Stimulated activated CD4-positive, alpha-beta T cell treated with anti-CD3 and anti-CD28 coated beads, Interleukin-15, amount 100 ng/mL, for 24 hours (primary cell): ENCODE measurements at regions not wholly inside any gene's neighbourhood (a gene's known extent, or its start where the extent isn't known, plus 50 kb on each side); places are given as distances from the start of the nearest gene placed in this dataset.

Experiments
- DNase-seq: peaks from one replicate; pipeline ENCODE4 v3.0.0-alpha.2; 2020

DNA sequence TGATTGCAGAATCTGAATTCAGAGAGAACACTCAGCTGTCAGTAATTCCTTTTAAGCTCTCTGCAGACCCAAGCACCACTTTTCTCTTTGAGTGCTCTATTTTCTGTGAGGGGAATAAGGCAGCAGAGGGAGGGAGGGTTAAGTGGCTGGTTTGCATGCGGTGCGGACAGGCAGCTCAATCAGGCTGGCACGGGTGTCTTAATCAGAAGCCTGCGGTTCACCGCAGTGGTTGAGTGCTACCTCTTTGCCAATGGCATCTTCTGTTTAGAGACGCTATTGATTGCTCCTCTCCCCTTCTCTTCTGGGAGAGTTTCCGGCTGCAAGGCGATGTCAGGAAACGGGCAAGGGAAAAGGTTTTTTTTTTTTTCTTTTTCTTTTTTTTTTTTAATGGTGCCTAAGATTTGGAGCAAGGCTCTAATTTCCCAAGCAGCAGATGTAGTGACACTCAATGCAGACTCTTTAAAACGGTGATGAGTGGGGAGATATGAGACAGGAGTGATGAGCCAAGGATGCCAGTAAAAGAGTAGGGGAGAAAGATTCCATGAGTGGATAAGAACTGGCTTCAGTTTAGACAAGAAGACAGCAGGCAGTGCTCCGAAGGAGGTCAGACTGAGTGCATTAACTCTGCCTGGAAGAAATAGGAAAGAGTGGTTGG, 533.7 kb upstream of the SEL1L start:
- no peak for DNase-seq

DNA sequence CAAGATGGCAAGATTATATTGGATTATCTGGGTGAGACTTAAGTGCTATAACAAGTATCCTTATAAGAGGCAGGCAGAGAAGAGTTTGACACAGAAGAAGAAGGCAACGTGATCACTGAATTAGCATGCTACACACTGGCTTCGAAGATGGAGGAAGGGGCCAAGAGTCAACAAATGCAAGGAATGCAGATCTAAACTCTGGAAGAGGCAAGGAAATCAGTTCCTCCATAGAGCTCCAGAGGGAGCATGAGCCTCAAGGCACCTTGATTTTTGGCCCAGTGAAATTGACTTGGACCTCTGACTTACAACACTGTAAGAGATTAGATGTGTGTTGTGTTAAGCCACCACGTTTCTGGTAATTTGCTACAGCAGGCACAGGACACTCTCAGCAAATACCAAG, 536.4 kb upstream of the SEL1L start:
- no peak for DNase-seq

DNA sequence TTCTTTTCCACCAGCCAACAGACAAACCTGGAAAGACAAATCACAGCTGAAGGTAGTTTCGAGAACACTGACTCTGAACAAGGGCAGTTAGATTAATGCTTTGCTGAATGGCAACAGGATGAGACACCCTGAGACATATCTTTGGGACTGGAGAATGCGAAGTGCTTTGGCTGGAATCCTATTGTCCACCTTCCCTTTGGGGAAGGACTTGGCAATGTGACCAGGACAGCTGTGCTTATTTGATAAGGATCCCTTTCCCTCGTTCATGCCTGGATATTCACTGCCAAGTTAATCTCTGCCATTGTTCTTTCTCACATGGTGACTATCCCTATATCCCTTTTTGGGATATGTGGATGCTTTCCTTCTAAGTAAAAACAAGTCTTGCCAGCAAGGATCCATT, 537.1 kb upstream of the SEL1L start:
- DNase-seq, result no peak

DNA sequence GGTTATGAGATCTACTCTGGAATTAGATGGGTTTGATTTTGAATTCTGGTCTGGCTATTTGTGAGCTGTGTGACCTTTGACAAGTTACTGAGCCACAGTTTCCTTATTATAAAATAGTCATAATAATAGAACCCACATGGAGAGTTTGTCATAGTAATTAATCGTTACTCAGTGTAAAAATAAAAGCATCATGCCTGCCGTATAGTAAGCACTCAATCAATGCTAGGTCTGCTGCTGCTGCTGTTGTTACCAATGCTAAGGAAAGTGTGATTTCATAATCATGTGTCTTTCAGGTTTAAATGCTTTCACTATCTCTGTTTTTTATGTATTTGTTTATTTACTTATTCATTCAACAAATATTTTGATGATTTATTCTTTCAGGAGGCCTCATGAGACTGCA, 539.9 kb upstream of the SEL1L start:
- DNase-seq, result no peak

DNA sequence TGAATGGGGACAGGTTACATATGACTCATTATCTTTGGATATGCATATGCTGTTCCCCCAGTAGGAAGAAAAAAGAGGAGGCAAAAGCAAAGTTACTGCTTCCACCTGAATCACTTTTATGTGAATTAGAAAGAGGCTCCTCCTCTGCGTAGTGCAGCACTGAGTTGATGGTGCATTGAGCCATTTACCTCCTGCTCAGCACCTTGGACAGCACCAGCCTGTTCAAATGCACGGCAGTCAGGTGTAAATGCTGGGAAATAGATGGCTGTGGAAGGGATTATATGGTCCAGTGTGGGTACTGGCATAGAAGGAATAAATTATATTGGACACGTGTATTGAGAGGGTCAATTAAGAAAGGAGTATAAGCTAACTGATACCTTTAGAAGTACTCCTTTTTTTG, 541.9 kb upstream of the SEL1L start:
- DNase-seq, result peak; percentile 14

DNA sequence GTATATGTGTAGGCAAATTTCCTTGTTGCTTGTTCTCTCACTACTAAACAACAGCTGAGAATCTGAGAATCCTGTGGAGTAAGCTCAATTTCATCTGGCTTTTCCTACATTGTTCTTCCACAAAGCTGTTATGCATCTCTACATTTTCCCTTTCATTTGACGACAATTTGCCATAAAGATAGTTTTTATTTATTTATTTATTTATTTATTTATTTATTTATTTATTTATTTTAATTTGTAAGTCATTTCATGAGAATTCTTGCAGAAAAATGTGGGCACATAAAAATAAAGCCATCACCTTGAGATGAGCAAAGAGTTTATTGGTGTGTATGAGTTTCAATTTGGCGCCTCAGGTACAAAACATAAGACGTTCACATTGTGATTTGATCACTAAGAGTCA, 545.9 kb upstream of the SEL1L start:
- DNase-seq, result no peak

DNA sequence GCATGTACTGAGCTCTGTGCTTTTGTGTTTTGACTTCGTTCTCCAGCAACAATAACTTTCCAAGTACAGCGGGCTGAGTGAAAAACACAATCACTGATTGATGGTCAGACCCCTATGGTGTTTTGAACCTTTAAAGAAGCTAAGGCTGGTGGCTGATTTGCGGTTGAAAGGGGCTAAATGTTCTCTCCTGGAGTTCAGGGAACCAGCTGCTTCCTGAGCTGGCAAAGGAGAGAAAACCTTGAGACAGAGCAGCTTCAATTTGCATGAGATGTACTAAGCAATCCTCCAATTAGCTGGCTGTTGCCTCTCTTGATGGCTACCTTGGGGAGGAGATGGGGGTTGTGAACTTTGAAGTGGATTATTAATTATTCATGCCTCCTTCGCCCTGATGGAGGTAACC, 546.7 kb upstream of the SEL1L start:
- no peak for DNase-seq

DNA sequence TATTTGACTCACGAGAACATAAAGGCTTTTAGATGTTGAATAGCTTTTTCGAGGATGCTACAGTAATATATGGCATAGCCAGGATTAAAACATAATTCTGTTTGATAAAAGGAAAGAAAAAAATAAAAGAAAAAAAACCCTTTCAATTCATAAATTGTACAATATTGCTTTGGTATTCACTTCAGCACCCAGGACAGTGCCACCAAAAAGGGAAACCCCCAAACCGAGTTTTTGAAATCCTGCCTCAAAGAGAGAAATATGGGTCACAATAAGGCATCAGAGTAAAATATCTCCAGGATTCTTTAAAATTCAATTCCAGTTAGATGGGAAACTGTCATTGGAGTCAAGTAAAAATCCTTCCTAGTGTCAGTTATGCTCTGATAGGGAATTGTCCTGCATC, 551.2 kb upstream of the SEL1L start:
- no peak for DNase-seq

DNA sequence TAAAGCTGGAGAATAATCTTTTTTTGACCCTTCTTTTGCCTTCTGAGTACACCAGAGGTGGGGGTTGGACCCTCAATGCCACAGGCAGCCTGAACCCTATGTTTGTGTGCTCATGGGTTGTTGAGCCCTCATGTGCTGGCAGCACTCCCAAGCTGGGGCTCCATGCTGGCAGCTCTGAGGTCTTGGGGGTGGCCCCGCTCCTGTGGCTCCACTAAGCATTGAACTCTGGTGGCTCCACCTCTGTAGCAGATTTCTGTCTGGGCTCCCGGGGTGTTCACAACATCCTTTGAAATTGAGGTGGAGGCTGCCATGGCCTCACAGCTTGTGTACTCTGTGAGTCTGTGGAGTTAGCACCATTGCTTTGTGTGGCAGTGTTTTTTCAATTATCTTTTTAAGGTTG, 557.4 kb upstream of the SEL1L start:
- DNase-seq, result no peak

DNA sequence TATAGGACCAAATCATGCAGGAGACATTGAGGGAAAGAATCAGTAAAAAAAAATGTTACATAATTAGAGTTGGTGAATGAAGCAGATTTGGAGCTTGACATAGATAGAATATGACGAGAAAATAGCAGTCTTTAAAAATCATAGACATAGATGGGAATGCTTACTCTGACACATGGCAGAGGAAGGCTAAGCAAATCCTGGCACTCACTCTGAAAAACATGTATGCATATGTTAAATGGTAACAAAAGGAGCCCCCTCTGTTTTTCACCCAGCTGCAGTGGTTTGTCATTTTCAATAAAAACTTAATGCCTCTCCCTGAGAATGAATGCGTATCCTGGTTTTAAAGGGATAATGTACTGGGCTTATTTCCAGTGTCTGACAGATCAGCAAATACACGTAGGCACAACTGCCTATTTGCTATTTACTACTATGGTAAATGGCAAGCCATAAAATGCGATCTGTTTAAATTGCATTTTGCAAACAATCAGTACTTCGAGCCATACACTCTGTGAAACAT, 561.2 kb upstream of the SEL1L start:
- no peak for DNase-seq

DNA sequence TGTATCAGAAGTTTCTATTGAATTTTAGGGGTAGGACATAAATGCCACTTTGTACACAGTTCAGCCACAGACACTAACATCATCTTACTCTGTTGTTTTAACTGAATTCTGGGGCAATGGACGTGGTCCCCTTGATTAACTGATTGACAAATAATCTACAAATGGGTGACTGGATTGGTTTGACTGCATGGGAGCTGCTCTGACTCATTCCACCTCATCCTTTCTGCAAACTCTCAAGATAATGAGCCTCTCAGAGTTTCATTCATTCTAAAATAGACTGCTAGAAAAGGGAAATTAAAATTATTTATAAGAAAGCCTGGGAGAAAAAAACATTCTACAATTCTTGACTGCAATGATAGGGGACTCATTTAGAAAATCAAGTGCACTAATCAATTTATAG, 570.4 kb upstream of the SEL1L start:
- no peak for DNase-seq

DNA sequence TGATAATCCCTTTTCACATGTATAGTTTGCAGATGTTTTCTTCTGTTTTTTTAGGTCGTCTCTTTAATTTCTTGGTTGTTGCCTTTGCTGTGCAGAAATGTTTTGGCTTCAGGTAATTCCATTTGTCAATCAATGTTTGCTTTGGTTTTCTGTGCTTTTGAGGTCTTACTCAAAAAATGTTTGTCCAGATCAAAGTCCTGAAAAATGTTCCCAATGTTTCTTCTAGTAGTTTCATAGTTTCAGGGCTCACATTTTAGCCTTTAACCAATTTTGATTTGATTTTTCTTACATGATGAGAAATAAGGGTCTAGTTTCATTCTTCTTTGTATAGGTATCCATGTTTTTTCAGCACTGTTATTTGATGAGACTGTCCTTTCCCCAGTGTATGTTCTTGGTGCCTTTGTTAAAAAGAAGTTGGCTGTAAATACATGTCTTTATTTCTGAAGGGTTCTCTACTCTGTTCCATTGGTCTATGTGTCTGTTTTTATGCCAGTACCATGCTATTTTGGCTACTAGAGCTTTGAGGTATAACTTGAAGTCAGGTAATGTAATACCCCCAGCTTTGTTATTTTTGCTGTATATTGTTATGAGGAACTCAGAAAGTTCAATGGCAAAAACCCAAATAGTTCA, 578.7 kb upstream of the SEL1L start:
- no peak for DNase-seq

DNA sequence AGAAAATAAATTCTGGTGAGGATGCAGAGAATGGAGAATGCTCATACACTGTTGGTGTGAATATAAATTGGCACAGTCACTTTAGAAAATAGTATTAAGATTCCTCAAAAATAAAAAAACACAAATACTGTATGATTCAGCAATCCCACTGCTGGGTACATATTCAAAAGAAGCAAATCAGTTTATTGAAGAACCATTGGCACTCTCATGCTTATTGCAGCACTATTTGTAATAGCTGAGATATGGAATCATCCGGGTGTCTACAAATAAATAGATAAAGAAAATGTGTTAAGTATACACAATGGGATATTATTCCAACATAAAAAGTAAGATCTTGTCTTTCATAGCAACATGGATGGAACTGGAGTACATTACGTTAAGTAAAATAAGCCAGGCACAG, 579.4 kb upstream of the SEL1L start:
- no peak for DNase-seq

DNA sequence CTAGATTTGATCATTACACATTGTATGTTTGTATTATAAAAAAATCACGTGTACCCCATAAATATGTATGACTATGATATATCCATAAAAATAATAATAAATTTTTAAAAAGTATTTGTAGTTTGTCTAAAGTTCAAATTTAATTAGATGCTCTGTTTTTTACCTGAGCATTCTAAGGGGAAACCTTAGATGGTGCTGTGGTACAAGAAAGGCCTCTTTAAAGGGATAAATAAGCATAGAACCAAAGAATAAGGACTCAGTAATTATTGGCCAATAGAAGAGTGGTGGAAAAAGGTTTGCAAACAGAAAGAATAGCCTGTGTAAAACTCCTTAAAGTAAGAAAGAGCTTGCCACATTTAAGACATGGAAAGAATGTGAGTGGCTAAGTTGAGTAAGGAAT, 580.1 kb upstream of the SEL1L start:
- no peak for DNase-seq

DNA sequence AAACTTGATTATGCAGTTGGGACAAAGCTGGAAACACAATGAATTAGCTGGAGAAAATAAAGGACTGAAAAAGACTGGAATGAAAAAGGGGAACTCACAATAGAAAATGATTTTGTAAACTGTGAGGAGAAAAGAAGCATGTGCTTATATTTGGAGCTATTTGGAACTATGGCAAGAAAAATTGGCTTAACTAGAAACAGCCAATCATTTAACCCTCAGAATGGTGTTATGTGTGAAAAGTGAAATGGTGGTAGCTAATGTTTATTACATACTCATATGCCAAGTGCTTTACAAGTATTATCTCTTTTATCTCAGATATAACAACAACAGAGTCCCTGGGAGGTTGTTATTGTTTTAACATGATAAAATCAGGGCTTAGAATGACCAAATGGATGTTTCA, 583.1 kb upstream of the SEL1L start:
- no peak for DNase-seq

DNA sequence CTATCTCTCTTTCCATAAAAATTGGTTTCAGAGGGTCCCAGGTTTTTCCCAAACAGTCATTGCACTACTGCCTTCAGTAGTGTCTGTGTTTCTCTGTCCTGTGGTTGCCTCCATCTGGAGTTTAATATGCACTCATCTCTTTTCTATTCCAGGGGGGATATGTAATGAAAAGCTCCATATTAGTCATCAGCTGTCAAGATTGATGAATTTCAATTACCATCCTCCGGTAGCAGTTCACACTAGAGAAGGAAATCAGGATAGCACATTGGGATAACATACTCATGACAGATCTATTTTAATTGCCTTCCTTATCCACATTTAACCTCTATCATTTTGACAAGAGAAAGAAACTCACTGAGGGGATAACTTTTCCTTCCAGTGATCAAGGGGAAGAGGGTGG, 589.0 kb upstream of the SEL1L start:
- no peak for DNase-seq

DNA sequence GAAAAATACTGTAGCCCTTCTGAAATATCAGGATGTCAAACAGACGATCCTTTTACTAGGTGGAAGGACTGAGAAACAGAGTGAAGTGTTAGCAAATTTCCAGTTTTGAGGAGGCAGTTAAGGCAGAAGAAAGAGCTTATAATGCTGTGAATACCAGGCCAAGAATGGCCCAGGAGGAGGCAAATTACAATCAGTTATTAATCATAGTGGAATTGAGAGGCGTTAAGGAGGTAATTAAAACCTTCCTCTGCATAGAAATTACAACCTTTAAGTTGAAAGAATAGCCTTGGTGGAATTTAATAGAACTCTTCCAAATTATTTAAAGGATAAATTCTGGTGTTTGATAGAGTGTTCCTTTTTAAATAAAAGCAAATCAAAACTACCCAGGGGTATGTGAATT, 590.9 kb upstream of the SEL1L start:
- no peak for DNase-seq

DNA sequence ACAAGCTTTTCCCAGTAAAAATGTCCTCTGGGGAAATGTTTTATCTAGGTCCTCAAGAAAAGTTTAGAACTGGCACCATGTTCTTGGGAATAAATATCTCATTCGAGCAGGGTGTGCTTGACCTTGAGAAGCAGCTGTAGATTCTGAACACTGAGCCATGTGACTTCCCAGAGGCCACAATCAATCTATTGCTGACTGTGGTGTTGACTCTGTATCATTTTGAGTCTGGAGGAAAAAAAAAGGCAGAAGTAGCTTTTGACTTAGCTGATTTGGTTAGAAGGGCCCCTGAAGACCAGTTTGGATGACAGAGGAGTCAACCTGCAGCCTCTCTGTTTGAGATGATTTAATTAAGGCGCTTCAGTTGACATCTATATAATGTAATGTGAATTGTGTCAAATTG, 592.4 kb upstream of the SEL1L start:
- DNase-seq, result no peak

DNA sequence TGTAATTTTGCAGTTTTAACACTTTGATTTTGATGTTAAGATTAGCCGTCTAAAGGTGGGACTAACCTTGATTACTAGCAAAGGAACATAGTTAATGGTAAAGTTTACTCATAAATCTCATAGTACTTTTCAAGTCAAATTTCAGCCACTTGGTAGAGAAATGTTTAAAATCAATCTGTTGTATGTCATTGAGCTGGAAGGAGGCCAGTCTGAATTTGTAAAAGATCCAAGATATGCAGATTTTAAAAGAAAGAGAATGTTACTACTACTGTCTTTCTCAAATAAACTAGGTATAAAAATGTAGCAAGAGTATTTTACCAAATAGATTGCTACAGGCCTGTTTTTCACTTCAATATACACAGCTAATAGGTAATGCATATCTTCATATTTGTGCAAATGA, 600.8 kb upstream of the SEL1L start:
- no peak for DNase-seq

DNA sequence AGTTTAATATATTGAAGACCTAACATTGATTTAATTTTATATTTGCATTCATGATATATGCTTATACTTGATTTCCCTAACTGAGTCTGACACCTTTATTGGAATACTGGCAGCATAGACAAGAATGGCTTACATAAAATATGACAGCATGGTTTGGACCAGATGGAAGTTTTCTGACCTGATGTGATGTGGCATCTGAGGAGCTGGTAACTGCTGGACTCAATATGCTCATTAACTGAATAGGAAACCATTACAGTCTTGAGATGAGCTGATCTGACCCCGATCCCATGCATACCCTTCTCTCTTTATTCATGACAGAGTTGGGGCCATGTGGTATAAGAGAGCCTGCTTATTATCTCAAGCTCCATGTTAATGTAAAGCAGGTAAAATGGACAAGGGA, 604.8 kb upstream of the SEL1L start:
- no peak for DNase-seq

DNA sequence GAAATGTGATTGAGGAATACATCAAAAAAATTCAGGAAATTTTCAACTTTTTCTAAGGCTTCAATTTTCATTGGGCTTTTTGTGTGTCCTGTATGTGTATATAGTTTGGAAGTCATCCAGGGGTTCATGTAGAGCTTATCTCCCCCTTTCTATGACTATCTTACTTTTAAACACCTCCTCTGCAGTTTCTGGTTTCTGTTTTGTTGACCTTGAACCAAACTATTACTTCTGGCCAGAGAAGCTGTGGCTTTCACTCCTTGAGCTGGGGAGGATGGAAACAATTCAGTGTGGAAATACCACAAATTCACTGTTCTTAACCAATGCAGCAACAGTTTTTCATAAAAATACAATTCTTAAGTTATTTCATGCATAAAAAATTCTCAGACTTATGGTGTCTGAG, 613.2 kb upstream of the SEL1L start:
- DNase-seq, result no peak

DNA sequence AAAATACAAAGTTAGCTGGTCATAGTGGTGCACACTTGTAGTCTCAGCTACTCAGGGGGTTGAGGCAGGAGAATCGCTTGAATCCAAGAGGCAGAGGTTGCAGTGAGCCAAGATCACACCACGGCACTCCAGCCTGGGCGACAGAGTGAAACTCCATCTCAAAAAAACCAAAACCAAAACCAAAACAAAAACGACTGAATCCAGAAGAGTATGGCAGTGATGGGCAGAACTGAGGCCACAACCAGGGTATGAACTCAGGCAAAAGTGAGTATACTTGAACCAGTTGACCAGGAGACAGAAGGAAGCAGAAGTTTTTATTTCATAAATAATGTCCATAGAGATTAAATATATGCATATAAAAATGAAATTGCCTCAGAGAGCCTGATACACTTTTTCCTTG, 620.0 kb upstream of the SEL1L start:
- no peak for DNase-seq

DNA sequence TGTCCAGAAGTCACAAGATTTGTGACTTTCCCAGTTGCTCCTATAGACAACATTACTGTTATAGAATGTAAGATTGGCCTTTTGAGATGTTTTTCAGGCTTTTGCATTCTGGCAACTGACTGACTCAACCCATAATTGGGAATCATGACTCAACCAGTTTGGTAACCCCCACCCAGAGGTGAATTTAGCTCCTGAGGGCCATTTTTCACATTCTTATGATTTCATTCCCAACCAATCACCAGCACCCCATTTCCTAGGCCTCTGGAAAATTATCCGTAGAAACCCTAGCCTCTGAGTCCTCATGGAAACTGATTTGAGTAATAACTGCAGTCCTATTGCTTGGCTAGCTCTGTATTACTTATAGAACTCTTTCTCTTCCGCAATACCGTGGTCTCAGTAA, 626.0 kb upstream of the SEL1L start:
- DNase-seq, result no peak

DNA sequence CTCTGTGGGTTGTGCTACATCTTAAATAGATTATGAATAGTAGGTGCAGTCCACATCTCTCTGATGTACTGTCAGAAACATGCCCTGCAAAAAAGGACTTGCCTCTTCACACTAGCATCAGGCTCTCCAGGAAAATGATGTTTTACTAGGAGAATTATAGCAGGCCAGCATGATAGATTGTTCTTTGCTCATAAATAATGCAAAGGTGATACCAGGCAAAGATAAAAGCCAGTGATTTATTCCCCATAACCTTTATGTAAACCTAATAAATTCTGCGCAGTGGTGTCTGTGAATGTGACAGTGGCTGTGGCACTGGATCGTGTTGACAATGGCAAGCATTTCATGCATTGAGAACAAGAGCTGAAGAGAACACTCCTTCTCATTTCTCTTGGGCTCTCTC, 646.5 kb upstream of the SEL1L start:
- DNase-seq, result no peak

DNA sequence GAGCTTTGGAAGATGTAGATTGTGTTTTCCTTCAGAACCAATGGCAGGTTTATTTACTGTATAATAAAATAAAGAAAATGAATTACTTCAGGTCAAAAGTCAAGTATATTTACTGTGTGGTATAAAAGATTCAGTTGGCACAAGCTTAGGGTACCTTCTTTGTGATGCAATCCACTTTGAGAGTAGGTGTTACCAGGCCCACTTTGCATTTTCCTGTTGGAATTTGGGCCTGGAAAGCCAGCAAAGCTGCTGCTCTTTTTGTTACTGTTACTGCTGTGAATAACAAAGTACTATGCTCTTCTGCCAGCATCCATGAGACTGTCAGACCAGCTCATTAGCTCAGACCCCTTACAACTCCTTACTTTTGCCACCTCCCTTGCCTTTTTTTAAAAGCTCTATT, 649.0 kb upstream of the SEL1L start:
- no peak for DNase-seq
